HuH-7.5 (cell line): ENCODE measurements at regions not wholly inside any gene's neighbourhood (a gene's known extent, or its start where the extent isn't known, plus 50 kb on each side); places are given as distances from the start of the nearest gene placed in this dataset.
A peak's percentile ranks its signal among the peaks of the same experiment; 100 is the strongest.

Experiments used
- DNase-seq: peaks from one replicate; pipeline ENCODE4 v3.0.0; 2011; ENCODE audit warnings: low spot score

DNA sequence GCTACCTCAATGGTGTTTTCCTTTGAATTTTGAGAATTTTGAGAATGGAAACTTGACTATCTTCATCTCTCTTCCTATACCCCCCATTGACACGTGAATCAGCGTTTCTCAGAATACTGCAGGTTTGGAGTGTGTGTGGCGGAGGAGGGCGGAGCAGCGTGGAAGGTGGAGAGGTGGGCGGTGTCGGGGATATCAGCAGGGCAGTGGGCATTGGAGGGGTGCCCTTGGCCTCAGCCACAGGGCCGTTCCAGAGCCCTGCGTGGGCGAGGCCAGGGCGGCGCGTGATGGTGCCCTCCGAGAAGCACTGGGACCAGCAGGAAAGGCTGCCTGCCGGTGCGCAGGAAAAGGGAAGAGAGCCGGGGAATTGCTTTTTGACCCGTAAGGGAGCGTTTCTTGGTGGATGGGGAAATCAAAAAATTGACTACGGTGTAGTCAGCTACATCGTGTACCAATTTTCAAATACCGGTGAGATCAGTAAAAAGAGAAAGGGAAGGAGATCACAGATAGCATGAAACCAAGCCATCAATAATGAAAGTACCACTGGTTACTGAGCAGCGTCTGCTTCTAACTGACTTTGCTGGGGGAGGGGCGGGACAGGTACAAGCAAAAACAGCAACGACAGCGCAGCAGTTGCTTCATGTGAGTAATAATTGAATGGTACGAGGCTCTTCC lies 82.7 kb upstream of the DUSP22 start:
- no peak for DNase-seq

DNA sequence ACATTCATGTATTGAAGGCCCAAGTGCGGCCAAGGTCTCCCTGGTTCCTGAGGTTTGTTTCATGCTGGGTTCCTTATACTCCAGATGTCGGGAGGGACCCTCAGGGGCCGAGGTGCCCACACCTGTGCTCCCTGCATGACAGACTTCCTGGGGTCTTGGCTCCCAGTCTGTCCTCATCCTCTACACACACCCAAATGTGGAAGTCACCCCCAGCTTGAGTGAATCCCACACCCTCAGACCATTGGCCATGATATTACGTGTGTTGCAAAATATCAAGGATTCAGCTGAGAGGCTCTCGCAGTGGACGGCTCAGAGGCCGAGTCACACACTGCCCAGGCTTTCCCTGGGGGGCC lies 82.2 kb upstream of the DUSP22 start:
- no peak for DNase-seq

DNA sequence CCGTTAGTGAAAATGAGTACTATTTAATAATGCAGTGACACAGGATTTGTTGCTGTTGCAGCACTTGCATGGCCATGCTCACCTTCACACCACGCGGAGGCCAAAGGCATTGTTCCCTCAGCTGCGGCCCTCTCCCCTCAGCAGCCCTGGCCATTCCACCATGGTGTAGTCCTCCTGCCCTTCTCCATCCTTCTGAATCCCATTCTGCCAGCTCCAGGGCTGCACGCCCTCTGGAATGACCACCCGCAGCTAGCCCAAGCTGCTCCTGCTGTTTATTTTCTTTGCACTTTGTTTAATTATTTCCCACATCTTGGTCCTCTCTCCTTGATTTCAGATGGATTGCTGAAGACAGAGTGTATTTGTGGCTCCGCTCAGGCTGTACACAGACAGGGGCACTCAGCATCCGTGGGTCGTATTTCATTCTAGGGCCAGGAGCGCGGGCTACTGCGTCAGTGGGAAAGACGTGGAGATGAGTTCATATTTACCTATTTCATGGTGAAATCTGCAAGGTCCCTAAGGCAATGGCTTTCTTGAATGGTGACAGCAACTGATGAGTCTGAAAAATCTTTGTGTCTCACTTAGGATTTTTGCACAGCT lies 81.4 kb upstream of the DUSP22 start:
- no peak for DNase-seq

GRCh38 chr6:211871-212497 lies 80.3 kb upstream of the DUSP22 start:
- DNase-seq, result no peak

GRCh38 chr6:213284-213683 lies 79.0 kb upstream of the DUSP22 start:
- DNase-seq, result no peak

DNA sequence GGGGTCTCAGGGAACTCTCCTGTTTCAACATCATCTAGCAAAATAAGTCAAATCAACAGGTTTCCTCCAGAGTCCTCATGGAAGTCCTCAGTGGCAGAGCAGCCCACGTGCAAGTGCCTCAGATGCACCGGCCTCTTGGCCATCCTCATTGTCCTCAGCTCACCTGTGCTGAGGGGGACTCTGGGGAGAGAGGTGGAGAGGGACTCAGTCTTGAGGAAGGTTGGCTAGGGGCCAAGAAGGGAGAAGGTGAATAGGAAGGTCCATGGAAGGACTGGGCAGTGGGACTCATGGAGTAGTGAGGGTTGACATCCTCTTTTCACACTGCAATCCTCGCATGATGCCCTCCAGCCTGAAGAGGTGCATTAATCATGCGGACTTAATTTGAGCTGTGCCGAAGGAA lies 77.9 kb upstream of the DUSP22 start:
- no peak for DNase-seq

GRCh38 chr6:215335-216034 lies 76.8 kb upstream of the DUSP22 start:
- DNase-seq, result no peak

DNA sequence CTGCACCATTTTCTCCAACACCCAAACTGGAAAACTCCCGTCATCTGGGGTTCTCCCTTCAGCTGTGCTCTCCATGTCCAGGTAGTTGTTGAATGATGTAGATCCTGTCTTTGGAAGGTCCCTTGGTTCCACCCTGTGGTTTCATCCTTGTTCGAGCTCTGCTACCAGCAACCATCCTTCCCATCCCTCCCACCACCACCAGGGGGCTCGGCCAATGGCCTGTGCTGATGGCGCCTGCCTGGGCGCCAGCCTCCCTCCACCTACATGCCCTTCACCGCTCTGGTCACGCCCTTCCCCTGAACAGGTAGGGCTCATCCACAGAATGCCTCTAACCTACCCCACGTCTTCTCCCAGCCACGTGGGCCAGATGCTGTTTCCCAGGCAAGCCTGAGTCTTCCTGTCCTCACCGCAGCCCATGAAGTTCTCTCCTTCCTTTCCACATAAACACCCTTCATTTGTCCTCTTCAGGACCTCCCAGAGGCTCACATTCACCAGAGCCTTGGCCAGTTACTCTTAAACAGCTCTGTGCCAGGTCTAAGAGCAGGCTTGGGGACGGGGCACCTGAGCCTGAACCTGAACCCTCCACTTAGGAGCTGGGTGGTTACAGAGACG lies 75.1 kb upstream of the DUSP22 start:
- peak; percentile 37 for DNase-seq

DNA sequence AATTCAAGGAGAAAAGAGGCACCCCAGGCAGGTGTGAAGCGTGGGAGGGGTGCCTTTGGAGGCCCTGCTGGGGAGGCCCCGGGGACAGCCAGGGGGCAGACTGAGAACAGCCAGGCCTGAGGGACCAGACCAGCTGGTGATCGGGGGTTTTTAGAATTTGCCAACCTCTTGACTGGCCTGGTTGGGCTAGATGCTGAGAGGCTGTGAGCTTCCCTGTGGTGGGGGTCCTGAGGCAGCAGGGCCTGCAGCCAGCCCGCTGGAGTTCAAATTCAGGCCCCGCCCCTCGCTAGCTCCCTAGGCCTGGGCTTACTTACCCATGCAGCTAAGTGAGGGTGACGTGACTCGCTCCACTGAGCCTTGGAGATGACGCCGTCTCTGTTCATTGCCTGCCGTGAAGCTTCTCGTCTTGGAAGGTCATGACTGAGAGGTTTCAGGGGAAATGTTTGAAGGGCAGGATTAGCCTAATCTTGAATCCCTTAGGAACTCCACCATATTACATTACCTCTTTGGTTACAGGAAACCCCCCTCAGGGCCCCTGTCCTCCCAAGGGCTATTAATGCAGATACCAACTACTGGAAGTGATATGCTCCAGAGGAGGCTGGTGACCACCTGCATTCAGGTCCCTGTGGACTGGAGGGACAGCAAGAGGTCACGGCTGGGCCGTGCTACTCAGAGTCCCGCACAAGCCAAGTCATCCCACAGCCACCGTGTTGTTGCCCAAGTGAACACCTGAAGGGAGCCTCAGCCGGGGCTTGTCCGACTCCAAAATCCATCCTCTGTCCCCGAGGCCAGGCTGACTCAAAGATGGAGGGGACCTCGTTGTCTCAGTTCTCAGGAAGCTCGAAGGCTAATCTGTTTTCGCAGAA lies 73.9 kb upstream of the DUSP22 start:
- no peak for DNase-seq

- DNase-seq, result no peak
These were observed 73.2 kb upstream of the DUSP22 start for GRCh38 chr6:219019-219570.

DNA sequence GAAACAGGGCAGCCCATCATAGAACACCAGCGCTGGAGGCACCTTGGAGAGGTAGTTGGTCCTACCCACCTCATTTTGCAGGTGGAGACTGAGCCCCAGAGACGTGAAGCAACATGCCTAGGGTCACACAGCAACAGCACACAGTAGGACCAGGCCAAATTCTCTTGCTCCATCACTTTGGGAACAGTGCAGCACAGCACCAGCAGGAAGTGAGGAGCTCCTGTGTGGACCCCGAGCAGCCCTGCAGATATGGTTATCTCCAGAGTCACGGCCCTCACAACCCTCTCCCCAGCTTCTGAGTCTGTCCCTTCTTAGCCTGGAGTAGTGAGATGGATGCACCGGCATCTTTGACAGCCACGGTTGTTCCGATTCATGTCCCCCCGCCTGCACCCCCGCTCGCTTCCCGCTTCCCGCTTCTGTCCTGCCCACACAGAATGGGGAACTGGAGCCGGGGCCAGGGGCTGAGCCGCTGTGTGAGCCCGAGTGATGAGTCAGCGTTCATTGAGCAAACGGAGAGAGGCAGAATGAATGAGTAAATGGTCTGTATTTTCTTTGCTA lies 72.6 kb upstream of the DUSP22 start:
- DNase-seq, result peak; percentile 45

DNA sequence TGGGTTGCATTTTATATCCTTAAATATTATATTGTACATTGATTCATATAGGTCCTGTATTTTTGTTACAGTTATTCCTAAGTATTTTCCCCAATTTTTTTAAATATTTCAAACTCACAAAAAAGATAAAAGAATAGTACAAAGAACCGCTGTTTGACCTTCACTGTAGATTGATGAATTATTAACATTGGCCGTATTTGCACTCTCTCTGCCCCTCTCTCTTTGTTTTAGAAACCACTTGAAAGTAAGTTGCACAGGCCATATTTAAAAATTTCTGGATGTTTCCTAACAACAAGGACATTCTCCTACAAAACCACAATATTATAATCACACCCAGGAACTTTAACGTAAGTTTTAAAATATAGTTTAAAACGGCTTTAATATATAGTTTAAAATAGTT lies 72.0 kb upstream of the DUSP22 start:
- peak; percentile 28 for DNase-seq

- DNase-seq, result no peak
These were observed 71.4 kb upstream of the DUSP22 start for GRCh38 chr6:220721-221475.

- DNase-seq, result no peak
These were observed 70.5 kb upstream of the DUSP22 start for GRCh38 chr6:221531-222349.

DNA sequence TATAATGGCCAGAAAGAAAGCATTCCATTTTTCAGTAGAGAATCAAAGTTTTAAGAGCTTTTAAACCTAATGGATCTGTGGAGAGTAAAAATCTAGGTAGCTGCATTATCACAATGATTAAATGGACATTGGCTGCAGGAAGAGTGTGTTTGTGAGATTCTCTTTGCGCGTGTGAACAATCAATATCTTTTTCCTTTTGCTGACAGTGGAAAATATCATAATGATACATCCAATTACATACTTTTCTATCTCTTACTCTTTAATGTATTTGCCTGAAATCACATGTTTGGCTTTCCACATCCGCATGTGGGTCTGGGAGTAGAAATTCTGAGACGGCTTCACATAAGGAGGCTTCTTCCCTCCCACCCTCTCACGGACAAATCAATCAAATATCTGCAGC lies 69.8 kb upstream of the DUSP22 start:
- no peak for DNase-seq

GRCh38 chr6:223136-223535 lies 69.2 kb upstream of the DUSP22 start:
- DNase-seq, result no peak

- DNase-seq, result no peak
These were observed 68.5 kb upstream of the DUSP22 start for GRCh38 chr6:223763-224162.

- DNase-seq, result no peak
These were observed 67.9 kb upstream of the DUSP22 start for GRCh38 chr6:224350-224749.

GRCh38 chr6:225121-225721 lies 67.1 kb upstream of the DUSP22 start:
- DNase-seq, result no peak
